HepG2 (cell line): ENCODE measurements at regions not wholly inside any gene's neighbourhood (a gene's known extent, or its start where the extent isn't known, plus 50 kb on each side); places are given as distances from the start of the nearest gene placed in this dataset.
"Not testable (repeated sequence)": the region's sequence is repeated elsewhere in the genome, so short reads cannot be mapped to it uniquely, and the experiment has no call there.

Experiments
- BHLHE40 ChIP-seq: IDR thresholded peaks from 2 replicates; pipeline ENCODE4 v1.6.1; 2011; ENCODE audit warnings: low read length, improper control_type of control experiment
- CEBPG ChIP-seq: IDR thresholded peaks from 2 replicates; pipeline ENCODE4 v1.6.1; 2016
- EP300 ChIP-seq, 3 experiments: sonication (generic) in 1 of 3; formaldehyde crosslinking in 1 of 3; IDR thresholded peaks; 2 replicates each; pipeline versions ENCODE4 v1.5.1 to v1.6.1; 2011 to 2020; ENCODE audit warnings: low read depth in 2 of 3, low read length in 2 of 3, borderline replicate concordance in 1 of 3, improper control_type of control experiment in 1 of 3, mild to moderate bottlenecking in 1 of 3, missing genetic modification reagents in 1 of 3, moderate library complexity in 1 of 3
- GABPB1 ChIP-seq: IDR thresholded peaks from 2 replicates; pipeline ENCODE4 v1.6.1; 2016; ENCODE audit warnings: mild to moderate bottlenecking, missing genetic modification reagents, moderate library complexity, missing compliant biosample characterization
- GATAD2A ChIP-seq: IDR thresholded peaks from 2 replicates; pipeline ENCODE4 v1.6.1; 2016
- HDAC2 ChIP-seq: sonication (generic); formaldehyde crosslinking; IDR thresholded peaks from 2 replicates; pipeline ENCODE4 v1.4.0; 2020; ENCODE audit warnings: missing genetic modification reagents
- HOXA3 ChIP-seq: sonication (generic); formaldehyde crosslinking; IDR thresholded peaks from 2 replicates; pipeline ENCODE4 v1.5.0; 2020; ENCODE audit warnings: missing genetic modification reagents
- KAT8 ChIP-seq: IDR thresholded peaks from 2 replicates; pipeline ENCODE4 v1.6.1; 2016; ENCODE audit warnings: missing genetic modification reagents, missing compliant biosample characterization
- LCORL ChIP-seq, 2 experiments: fragments of 450-650 bp in 1 of 2; sonication (generic) in 1 of 2; formaldehyde crosslinking in 1 of 2; IDR thresholded peaks; 2 replicates each; pipeline versions ENCODE4 v1.5.0 to v1.6.1; 2017 to 2020; ENCODE audit warnings: antibody characterized with exemption in 1 of 2, missing genetic modification reagents in 1 of 2
- MIXL1 ChIP-seq: IDR thresholded peaks from 2 replicates; pipeline ENCODE4 v1.6.1; 2016
- MXI1 ChIP-seq: IDR thresholded peaks from 3 replicates; pipeline ENCODE4 v1.6.1; 2012; ENCODE audit warnings: low read depth, low read length, inconsistent platforms, borderline replicate concordance
- NFKBIZ ChIP-seq: IDR thresholded peaks from 2 replicates; pipeline ENCODE4 v1.6.1; 2018; ENCODE audit warnings: missing genetic modification reagents, missing compliant biosample characterization
- SOX13 ChIP-seq, 3 experiments: fragments of 450-650 bp in 1 of 3; sonication (generic) in 1 of 3; formaldehyde crosslinking in 1 of 3; IDR thresholded peaks in 2 of 3; conservative IDR thresholded peaks in 1 of 3; 2 replicates each; pipeline versions ENCODE4 v1.5.0 to v1.6.1; 2016 to 2020; ENCODE audit warnings: antibody characterized with exemption in 1 of 3, mild to moderate bottlenecking in 1 of 3, missing compliant biosample characterization in 1 of 3, missing genetic modification reagents in 1 of 3, moderate library complexity in 1 of 3
- TEAD3 ChIP-seq: optimal IDR thresholded peaks from 2 replicates; pipeline ENCODE3; 2016; ENCODE audit warnings: borderline replicate concordance
- ZNF143 ChIP-seq: sonication (generic); formaldehyde crosslinking; IDR thresholded peaks from 2 replicates; pipeline ENCODE4 v1.4.0; 2020; ENCODE audit warnings: missing genetic modification reagents
- ZNF766 ChIP-seq: sonication (generic); formaldehyde crosslinking; IDR thresholded peaks from 2 replicates; pipeline ENCODE4 v1.5.0; 2020; ENCODE audit warnings: missing genetic modification reagents, borderline replicate concordance
- TF ChIP-seq, protein P1 (sequence below): sonication (generic); formaldehyde crosslinking; IDR thresholded peaks from 2 replicates; pipeline ENCODE4 v1.5.0; 2020; ENCODE audit warnings: mild to moderate bottlenecking, missing genetic modification reagents
- TF ChIP-seq, protein P2 (sequence below): sonication (generic); formaldehyde crosslinking; IDR thresholded peaks from 2 replicates; pipeline ENCODE4 v1.4.0; 2020; ENCODE audit warnings: missing genetic modification reagents
- TF ChIP-seq, protein P3 (sequence below): IDR thresholded peaks from 2 replicates; pipeline ENCODE4 v1.6.1; 2018; ENCODE audit warnings: missing genetic modification reagents
- TF ChIP-seq, protein P4 (sequence below): IDR thresholded peaks from 2 replicates; pipeline ENCODE4 v1.6.1; 2016; ENCODE audit warnings: missing compliant biosample characterization, missing genetic modification reagents, borderline replicate concordance

DNA sequence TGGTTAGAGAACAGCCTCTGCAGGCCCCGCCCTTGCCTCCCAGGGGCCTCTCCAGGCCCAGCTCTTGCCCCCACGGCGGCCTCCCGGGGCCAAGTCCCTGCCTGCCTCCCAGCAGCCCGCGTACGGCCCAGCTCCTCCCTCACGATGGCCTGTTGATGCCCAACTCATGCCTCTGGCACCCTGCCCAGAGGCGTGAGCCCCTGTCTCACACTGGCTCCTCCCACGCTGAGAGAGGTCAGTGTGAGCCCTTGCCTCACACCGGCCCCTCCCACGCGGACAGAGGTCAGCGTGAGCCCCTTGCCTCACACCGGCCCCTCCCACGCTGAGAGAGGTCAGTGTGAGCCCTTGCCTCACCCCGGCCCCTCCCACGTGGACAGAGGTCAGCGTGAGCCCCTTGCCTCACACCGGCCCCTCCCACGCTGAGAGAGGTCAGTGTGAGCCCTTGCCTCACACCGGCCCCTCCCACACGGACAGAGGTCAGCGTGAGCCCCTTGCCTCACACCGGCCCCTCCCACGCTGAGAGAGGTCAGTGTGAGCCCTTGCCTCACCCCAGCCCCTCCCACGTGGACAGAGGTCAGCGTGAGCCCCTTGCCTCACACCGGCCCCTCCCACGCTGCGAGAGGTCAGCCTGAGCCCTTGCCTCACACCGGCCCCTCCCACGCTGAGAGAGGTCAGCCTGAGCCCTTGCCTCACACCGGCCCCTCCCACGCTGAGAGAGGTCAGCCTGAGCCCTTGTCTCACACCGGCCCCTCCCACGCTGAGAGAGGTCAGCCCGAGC, 91.4 kb upstream of the PRDM7 start (continued):
- TF ChIP-seq ZNF766 (CRISPR knock-in tag) (0 out of 2 replicates have a peak, but pooled peaks have one; percentile 49), KAT8 (CRISPR knock-in tag) (peak; percentile 48; the same call in 1 of the 2 replicates), NFKBIZ (CRISPR knock-in tag) (0 out of 2 replicates have a peak, but pooled peaks have one; percentile 72), GATAD2A (CRISPR knock-in tag) (peak; percentile 61), EP300 (CRISPR knock-in tag; IDR thresholded peaks at IDR 0.05; ENCODE audit: borderline replicate concordance) (peak; percentile 38; the same call in 1 of the 2 replicates), GABPB1 (CRISPR knock-in tag) (peak; percentile 70), CEBPG (CRISPR knock-in tag) (peak; percentile 76), MXI1 (peak; percentile 50; the same call in 1 of the 3 replicates), LCORL (CRISPR knock-in tag; IDR thresholded peaks at IDR 0.05) (0 out of 2 replicates have a peak, but pooled peaks have one; percentile 36), HOXA3 (peak; percentile 80), TEAD3 (CRISPR knock-in tag) (peak; percentile 34), HDAC2 (CRISPR knock-in tag) (0 out of 2 replicates have a peak, but pooled peaks have one; percentile 14), SOX13 (CRISPR knock-in tag; conservative IDR thresholded peaks at IDR 0.05 in 1 of 2, IDR thresholded peaks at IDR 0.05 in 1 of 2) (peak in 1 of 2 experiments; percentile 56; a peak in 2 of 4 replicates), ZNF143 (CRISPR knock-in tag) (peak; percentile 40; the same call in 1 of the 2 replicates), MIXL1 (peak; percentile 37; the same call in 1 of the 2 replicates), BHLHE40 (peak; percentile 48)
- TF ChIP-seq, protein P1, sequence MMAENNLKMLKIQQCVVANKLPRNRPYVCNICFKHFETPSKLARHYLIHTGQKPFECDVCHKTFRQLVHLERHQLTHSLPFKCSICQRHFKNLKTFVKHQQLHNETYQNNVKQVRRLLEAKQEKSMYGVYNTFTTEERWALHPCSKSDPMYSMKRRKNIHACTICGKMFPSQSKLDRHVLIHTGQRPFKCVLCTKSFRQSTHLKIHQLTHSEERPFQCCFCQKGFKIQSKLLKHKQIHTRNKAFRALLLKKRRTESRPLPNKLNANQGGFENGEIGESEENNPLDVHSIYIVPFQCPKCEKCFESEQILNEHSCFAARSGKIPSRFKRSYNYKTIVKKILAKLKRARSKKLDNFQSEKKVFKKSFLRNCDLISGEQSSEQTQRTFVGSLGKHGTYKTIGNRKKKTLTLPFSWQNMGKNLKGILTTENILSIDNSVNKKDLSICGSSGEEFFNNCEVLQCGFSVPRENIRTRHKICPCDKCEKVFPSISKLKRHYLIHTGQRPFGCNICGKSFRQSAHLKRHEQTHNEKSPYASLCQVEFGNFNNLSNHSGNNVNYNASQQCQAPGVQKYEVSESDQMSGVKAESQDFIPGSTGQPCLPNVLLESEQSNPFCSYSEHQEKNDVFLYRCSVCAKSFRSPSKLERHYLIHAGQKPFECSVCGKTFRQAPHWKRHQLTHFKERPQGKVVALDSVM (CRISPR knock-in tag), result peak; percentile 34; the same call in 1 of the 2 replicates
- not testable (repeated sequence) for TF ChIP-seq EP300 (IDR thresholded peaks at IDR 0.05; ENCODE audit: low read depth in 2 of 2, low read length in 2 of 2); LCORL (IDR thresholded peaks at IDR 0.05); SOX13 (IDR thresholded peaks at IDR 0.05)
- TF ChIP-seq, protein P2, sequence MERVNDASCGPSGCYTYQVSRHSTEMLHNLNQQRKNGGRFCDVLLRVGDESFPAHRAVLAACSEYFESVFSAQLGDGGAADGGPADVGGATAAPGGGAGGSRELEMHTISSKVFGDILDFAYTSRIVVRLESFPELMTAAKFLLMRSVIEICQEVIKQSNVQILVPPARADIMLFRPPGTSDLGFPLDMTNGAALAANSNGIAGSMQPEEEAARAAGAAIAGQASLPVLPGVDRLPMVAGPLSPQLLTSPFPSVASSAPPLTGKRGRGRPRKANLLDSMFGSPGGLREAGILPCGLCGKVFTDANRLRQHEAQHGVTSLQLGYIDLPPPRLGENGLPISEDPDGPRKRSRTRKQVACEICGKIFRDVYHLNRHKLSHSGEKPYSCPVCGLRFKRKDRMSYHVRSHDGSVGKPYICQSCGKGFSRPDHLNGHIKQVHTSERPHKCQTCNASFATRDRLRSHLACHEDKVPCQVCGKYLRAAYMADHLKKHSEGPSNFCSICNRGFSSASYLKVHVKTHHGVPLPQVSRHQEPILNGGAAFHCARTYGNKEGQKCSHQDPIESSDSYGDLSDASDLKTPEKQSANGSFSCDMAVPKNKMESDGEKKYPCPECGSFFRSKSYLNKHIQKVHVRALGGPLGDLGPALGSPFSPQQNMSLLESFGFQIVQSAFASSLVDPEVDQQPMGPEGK (CRISPR knock-in tag), result peak; percentile 98
- TF ChIP-seq, protein P3, sequence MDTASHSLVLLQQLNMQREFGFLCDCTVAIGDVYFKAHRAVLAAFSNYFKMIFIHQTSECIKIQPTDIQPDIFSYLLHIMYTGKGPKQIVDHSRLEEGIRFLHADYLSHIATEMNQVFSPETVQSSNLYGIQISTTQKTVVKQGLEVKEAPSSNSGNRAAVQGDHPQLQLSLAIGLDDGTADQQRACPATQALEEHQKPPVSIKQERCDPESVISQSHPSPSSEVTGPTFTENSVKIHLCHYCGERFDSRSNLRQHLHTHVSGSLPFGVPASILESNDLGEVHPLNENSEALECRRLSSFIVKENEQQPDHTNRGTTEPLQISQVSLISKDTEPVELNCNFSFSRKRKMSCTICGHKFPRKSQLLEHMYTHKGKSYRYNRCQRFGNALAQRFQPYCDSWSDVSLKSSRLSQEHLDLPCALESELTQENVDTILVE (CRISPR knock-in tag), result peak; percentile 17; the same call in 1 of the 2 replicates
- TF ChIP-seq, protein P4, sequence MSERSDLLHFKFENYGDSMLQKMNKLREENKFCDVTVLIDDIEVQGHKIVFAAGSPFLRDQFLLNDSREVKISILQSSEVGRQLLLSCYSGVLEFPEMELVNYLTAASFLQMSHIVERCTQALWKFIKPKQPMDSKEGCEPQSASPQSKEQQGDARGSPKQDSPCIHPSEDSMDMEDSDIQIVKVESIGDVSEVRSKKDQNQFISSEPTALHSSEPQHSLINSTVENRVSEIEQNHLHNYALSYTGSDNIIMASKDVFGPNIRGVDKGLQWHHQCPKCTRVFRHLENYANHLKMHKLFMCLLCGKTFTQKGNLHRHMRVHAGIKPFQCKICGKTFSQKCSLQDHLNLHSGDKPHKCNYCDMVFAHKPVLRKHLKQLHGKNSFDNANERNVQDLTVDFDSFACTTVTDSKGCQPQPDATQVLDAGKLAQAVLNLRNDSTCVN (CRISPR knock-in tag), result 0 out of 2 replicates have a peak, but pooled peaks have one; percentile 56
